OCI-LY3 (cell line): ENCODE measurements at regions not wholly inside any gene's neighbourhood (a gene's known extent, or its start where the extent isn't known, plus 50 kb on each side); places are given as distances from the start of the nearest gene placed in this dataset.

Experiments used
- H2AFZ ChIP-seq: fragments of 200-600, 300-600 bp; shearing (Covaris generic); 2 replicates; pipeline ENCODE4 v1.6.0; 2014; ENCODE audit warnings: antibody characterized with exemption, low read depth, low read length
- H3K27ac ChIP-seq: fragments of 200-600, 300-600 bp; sonication (generic); 2 replicates; pipeline ENCODE4 v1.5.1; 2014; ENCODE audit warnings: mild to moderate bottlenecking, low read length, moderate library complexity, mixed read lengths
- H3K27me3 ChIP-seq: fragments of 200-600, 300-600 bp; sonication (generic); 2 replicates; pipeline ENCODE4 v1.6.1; 2014; ENCODE audit warnings: low read depth, low read length, mixed read lengths
- H3K36me3 ChIP-seq: fragments of 200-600, 300-600 bp; sonication (generic); replicated peaks from 2 replicates; pipeline ENCODE3; 2014; ENCODE audit warnings: low read depth, low read length, mixed read lengths
- H3K4me1 ChIP-seq: fragments of 300-600, 200-600 bp; sonication (generic); 2 replicates; pipeline ENCODE4 v1.6.1; 2014; ENCODE audit warnings: low read length, mixed read lengths
- H3K4me2 ChIP-seq: fragments of 200-600, 300-600 bp; sonication (generic); 2 replicates; pipeline ENCODE4 v1.6.1; 2014; ENCODE audit warnings: low read length, mixed read lengths
- H3K4me3 ChIP-seq: fragments of 300-600, 200-600 bp; sonication (generic); 2 replicates; pipeline ENCODE4 v1.5.1; 2014; ENCODE audit warnings: antibody characterized with exemption, mild to moderate bottlenecking, low read length, moderate library complexity
- H3K79me2 ChIP-seq: fragments of 300-600, 200-600 bp; shearing (Covaris generic); 2 replicates; pipeline ENCODE4 v1.6.1; 2014; ENCODE audit warnings: mild to moderate bottlenecking, low read length, mixed read lengths
- H3K9ac ChIP-seq: fragments of 300-600, 200-600 bp; shearing (Covaris generic); 2 replicates; pipeline ENCODE4 v1.6.0; 2014; ENCODE audit warnings: mild to moderate bottlenecking, low read length, moderate library complexity
- H3K9me3 ChIP-seq: fragments of 200-600, 300-600 bp; shearing (Covaris generic); 2 replicates; pipeline ENCODE4 v1.6.1; 2014; ENCODE audit warnings: low read length, mixed read lengths; ENCODE audit not compliant: insufficient read depth
- H4K20me1 ChIP-seq: fragments of 200-600, 300-600 bp; sonication (generic); 2 replicates; pipeline ENCODE4 v1.6.1; 2016; ENCODE audit warnings: low read length, mixed read lengths; ENCODE audit not compliant: insufficient read depth
- EZH2phosphoT487 ChIP-seq: fragments of 200-600 bp; shearing (Covaris generic); IDR thresholded peaks from 2 replicates; pipeline ENCODE4 v1.6.1; 2018; ENCODE audit warnings: antibody characterized with exemption, mixed run types, low read depth
- TF ChIP-seq, protein P1 (sequence below): fragments of 200-600, 300-600 bp; sonication (generic); IDR thresholded peaks from 2 replicates; pipeline ENCODE4 v1.5.1; 2014; ENCODE audit warnings: antibody characterized with exemption, low read length, low read depth

GRCh38 chr4:33746979-33747378 lies 2497.3 kb downstream of the ARAP2 start:
- Histone ChIP-seq H3K27me3 (no peaks in the 10 kb centered on the region), H3K36me3 (peaks cover 7% of the 10 kb centered on the region), H3K4me2 (no peak overlapping the region), H3K9ac (no peak overlapping the region), H4K20me1 (no peaks in the 10 kb centered on the region), H3K79me2 (no peaks in the 10 kb centered on the region), H2AFZ (peak overlapping the region; percentile 27), H3K4me3 (no peak overlapping the region), H3K27ac (no peak overlapping the region), H3K4me1 (peaks cover 14% of the 10 kb centered on the region; the same call in 1 of the 2 replicates), H3K9me3 (no peaks in the 10 kb centered on the region)
- no peak for TF ChIP-seq EZH2phosphoT487
- TF ChIP-seq, protein P1, sequence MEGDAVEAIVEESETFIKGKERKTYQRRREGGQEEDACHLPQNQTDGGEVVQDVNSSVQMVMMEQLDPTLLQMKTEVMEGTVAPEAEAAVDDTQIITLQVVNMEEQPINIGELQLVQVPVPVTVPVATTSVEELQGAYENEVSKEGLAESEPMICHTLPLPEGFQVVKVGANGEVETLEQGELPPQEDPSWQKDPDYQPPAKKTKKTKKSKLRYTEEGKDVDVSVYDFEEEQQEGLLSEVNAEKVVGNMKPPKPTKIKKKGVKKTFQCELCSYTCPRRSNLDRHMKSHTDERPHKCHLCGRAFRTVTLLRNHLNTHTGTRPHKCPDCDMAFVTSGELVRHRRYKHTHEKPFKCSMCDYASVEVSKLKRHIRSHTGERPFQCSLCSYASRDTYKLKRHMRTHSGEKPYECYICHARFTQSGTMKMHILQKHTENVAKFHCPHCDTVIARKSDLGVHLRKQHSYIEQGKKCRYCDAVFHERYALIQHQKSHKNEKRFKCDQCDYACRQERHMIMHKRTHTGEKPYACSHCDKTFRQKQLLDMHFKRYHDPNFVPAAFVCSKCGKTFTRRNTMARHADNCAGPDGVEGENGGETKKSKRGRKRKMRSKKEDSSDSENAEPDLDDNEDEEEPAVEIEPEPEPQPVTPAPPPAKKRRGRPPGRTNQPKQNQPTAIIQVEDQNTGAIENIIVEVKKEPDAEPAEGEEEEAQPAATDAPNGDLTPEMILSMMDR, result no peak

DNA sequence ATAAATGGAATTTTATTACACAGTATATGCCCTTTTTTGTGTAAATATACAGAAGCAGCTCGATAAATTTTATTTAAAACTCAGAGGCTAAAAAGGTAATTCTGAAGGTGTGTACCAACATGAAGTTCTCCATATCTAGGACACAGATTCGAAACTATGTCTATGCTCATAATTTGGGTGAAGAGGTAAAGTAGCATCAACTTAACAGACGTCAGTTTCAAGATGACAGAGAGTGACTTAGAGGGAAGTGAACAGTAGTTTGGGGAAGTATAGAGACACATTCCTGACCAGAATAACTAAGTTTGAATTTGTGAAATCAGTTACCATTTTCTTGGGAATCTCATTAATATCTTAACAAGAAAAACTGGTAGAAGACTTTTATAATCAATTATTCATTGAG lies 2493.3 kb downstream of the ARAP2 start:
- H3K27me3 ChIP-seq, result no peaks in the 10 kb centered on the region
- no peak overlapping the region for H2AFZ ChIP-seq
- peaks cover 14% of the 10 kb centered on the region; the same call in 1 of the 2 replicates for H3K4me1 ChIP-seq
- no peak overlapping the region for H3K9ac ChIP-seq
- no peaks in the 10 kb centered on the region for H3K9me3 ChIP-seq
- TF ChIP-seq, protein P1, result no peak
- TF ChIP-seq EZH2phosphoT487, result no peak
- no peak overlapping the region for H3K27ac ChIP-seq
- no peaks in the 10 kb centered on the region for H3K79me2 ChIP-seq
- H4K20me1 ChIP-seq, result no peaks in the 10 kb centered on the region
- H3K4me2 ChIP-seq, result no peak overlapping the region
- peaks cover 3% of the 10 kb centered on the region for H3K36me3 ChIP-seq
- no peak overlapping the region for H3K4me3 ChIP-seq

GRCh38 chr4:33772582-33772981 lies 2471.7 kb downstream of the ARAP2 start:
- no peak overlapping the region for H3K4me3 ChIP-seq
- no peak overlapping the region for H3K9ac ChIP-seq
- TF ChIP-seq, protein P1, result no peak
- no peak for TF ChIP-seq EZH2phosphoT487
- H3K27ac ChIP-seq, result no peak overlapping the region
- H4K20me1 ChIP-seq, result no peaks in the 10 kb centered on the region
- no peaks in the 10 kb centered on the region for H3K79me2 ChIP-seq
- H3K27me3 ChIP-seq, result no peaks in the 10 kb centered on the region
- no peak overlapping the region for H3K4me2 ChIP-seq
- H3K36me3 ChIP-seq, result no peaks in the 10 kb centered on the region
- H3K9me3 ChIP-seq, result no peaks in the 10 kb centered on the region; the same call in 1 of the 2 replicates
- no peak overlapping the region for H2AFZ ChIP-seq
- H3K4me1 ChIP-seq, result no peaks in the 10 kb centered on the region

DNA sequence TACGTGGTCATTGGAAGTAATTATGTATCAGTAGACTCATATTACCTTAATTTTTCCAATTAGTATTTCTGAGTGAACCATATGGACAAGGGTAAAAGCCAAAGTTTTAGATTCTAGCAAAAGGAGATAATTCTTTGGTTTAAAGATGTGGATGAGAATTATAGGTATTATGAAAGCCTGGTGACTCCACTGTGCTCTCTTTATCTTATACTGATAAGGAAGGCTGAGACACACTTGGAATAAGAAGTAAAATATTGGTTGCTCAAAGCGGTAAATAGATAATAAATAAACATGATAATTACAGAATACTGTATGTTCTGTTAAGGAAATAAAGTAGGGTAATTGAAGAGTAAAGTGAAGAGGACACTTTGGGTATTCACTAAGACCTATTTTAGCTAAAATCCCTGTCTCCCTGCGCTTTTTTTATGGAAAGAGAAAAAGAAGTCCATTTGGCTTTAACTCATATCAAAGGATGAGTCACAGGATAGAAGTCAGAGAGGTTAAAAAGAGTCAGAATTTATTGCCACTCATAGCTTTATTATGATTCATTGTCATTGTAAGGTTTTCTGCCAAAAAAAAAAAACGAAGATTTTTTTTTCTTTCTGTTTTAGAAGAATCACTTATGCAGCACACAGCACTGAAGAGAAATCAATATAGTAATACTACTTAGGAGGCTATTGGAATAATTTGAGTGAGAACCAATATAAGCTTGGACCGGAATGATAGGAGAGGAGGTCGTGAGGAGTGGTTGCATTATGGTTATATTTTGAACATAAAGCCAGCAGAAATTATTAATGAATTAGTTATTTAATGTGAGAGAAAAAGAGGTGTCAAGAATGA lies 2463.1 kb downstream of the ARAP2 start:
- Histone ChIP-seq H4K20me1 (no peaks in the 10 kb centered on the region), H2AFZ (no peak overlapping the region), H3K9me3 (no peaks in the 10 kb centered on the region), H3K79me2 (no peaks in the 10 kb centered on the region), H3K36me3 (no peaks in the 10 kb centered on the region), H3K4me1 (no peaks in the 10 kb centered on the region), H3K9ac (no peak overlapping the region), H3K4me2 (no peak overlapping the region), H3K27ac (no peak overlapping the region), H3K4me3 (no peak overlapping the region), H3K27me3 (no peaks in the 10 kb centered on the region)
- TF ChIP-seq, protein P1, result no peak
- no peak for TF ChIP-seq EZH2phosphoT487
